ENCODE measurements at regions not wholly inside any gene's neighbourhood (a gene's known extent, or its start where the extent isn't known, plus 50 kb on each side); places are given as distances from the start of the nearest gene placed in this dataset.

DNA sequence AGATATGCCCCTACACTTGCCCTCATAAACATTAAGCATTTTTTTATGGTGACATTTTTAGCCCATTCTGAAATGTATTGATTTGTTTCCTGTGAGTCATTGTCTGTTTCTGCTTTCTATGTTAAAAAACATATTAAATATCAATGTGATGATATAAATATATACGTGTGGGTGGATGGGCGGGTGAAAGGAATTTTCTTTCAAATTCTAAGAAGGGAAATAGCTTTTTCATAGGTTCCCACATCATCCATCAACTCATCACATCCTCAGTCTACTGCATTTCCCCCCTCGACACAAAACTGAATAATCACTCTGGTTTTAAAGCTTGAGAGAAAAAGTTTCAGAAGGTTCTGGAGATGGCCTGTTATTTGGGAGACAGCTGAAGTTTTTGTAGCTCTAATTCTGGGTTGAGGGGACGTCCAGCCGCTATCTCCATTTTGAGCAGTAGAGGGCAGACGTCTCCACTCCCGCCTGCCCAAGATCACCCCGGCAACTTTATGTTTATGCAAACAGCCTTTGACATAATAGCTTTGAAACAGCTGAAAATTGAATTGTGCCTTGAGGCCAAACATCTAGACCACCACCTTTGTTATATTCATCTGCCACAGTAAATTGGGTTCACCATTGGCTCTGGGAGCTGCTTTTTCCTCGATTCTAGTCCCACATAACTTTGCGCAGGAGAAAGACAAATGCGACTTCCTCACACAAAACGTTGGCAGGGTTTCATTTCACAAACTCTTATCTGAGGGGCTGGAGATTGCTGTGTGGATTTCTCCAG, 216.2 kb upstream of the CLINT1 start:
- H3K4me1 Mint-ChIP-seq (ENCODE audit: unreplicated experiment) = peaks cover 20% of the 10 kb centered on the region
- peak; percentile 87 for DNase-seq (ENCODE audit: extremely low spot score, unreplicated experiment)
- H3K9me3 Mint-ChIP-seq (ENCODE audit: unreplicated experiment) = no peaks in the 10 kb centered on the region
- H3K27me3 Mint-ChIP-seq (ENCODE audit: unreplicated experiment) = no peaks in the 10 kb centered on the region
- H3K4me3 Mint-ChIP-seq (ENCODE audit: unreplicated experiment) = no peak overlapping the region
- H3K27ac Mint-ChIP-seq (ENCODE audit: unreplicated experiment) = peak overlapping the region; percentile 80
- TF ChIP-seq, protein P1, sequence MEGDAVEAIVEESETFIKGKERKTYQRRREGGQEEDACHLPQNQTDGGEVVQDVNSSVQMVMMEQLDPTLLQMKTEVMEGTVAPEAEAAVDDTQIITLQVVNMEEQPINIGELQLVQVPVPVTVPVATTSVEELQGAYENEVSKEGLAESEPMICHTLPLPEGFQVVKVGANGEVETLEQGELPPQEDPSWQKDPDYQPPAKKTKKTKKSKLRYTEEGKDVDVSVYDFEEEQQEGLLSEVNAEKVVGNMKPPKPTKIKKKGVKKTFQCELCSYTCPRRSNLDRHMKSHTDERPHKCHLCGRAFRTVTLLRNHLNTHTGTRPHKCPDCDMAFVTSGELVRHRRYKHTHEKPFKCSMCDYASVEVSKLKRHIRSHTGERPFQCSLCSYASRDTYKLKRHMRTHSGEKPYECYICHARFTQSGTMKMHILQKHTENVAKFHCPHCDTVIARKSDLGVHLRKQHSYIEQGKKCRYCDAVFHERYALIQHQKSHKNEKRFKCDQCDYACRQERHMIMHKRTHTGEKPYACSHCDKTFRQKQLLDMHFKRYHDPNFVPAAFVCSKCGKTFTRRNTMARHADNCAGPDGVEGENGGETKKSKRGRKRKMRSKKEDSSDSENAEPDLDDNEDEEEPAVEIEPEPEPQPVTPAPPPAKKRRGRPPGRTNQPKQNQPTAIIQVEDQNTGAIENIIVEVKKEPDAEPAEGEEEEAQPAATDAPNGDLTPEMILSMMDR (IDR thresholded peaks at IDR 0.05) = peak; percentile 93
- no peaks in the 10 kb centered on the region for H3K36me3 Mint-ChIP-seq (ENCODE audit: unreplicated experiment)

- H3K36me3 Mint-ChIP-seq (ENCODE audit: unreplicated experiment) = no peaks in the 10 kb centered on the region
- DNase-seq (ENCODE audit: extremely low spot score, unreplicated experiment) = no peak
- TF ChIP-seq, protein P1 (IDR thresholded peaks at IDR 0.05) = no peak
- H3K9me3 Mint-ChIP-seq (ENCODE audit: unreplicated experiment) = no peaks in the 10 kb centered on the region
- no peaks in the 10 kb centered on the region for H3K27me3 Mint-ChIP-seq (ENCODE audit: unreplicated experiment)
- no peak overlapping the region for H3K4me3 Mint-ChIP-seq (ENCODE audit: unreplicated experiment)
- H3K27ac Mint-ChIP-seq (ENCODE audit: unreplicated experiment) = peak overlapping the region; percentile 80
- peaks cover 26% of the 10 kb centered on the region for H3K4me1 Mint-ChIP-seq (ENCODE audit: unreplicated experiment)
Observed at GRCh38 chr5:158074597-158074991, 215.6 kb upstream of the CLINT1 start.

- Mint-ChIP-seq H3K4me1 (ENCODE audit: unreplicated experiment) (peaks cover 32% of the 10 kb centered on the region), H3K27ac (ENCODE audit: unreplicated experiment) (no peak overlapping the region), H3K4me3 (ENCODE audit: unreplicated experiment) (no peak overlapping the region), H3K9me3 (ENCODE audit: unreplicated experiment) (no peaks in the 10 kb centered on the region), H3K36me3 (ENCODE audit: unreplicated experiment) (no peaks in the 10 kb centered on the region), H3K27me3 (ENCODE audit: unreplicated experiment) (no peaks in the 10 kb centered on the region)
- TF ChIP-seq, protein P1 (IDR thresholded peaks at IDR 0.05) = no peak
- DNase-seq (ENCODE audit: extremely low spot score, unreplicated experiment) = no peak
Observed at GRCh38 chr5:158070859-158071258, 211.9 kb upstream of the CLINT1 start.

DNA sequence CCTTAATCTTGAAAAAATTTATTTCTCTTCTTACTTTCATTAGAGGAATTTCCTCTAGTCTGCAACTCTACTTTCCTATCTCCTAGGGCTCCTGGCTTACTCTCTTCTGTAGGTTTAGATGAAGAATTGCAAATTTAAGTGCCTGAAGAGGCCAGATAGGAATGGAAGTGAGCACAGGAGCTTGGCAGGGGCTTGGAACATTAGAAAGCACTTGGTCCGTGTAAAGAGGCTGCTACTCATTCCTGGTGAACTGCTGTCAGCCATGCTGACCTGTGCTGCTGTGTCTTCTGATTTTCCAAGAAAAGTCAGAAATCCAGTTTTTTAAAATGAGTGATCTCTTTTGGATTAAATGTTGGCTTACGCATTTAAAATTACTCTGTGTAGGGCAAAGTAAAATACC, 210.9 kb upstream of the CLINT1 start:
- H3K4me1 Mint-ChIP-seq (ENCODE audit: unreplicated experiment) = peaks cover 22% of the 10 kb centered on the region
- H3K36me3 Mint-ChIP-seq (ENCODE audit: unreplicated experiment) = no peaks in the 10 kb centered on the region
- peak overlapping the region; percentile 6 for H3K27ac Mint-ChIP-seq (ENCODE audit: unreplicated experiment)
- no peak overlapping the region for H3K4me3 Mint-ChIP-seq (ENCODE audit: unreplicated experiment)
- peak; percentile 15 for DNase-seq (ENCODE audit: extremely low spot score, unreplicated experiment)
- no peaks in the 10 kb centered on the region for H3K27me3 Mint-ChIP-seq (ENCODE audit: unreplicated experiment)
- no peaks in the 10 kb centered on the region for H3K9me3 Mint-ChIP-seq (ENCODE audit: unreplicated experiment)
- TF ChIP-seq, protein P1 (IDR thresholded peaks at IDR 0.05) = no peak

GRCh38 chr5:158068964-158069363, 210.0 kb upstream of the CLINT1 start:
- DNase-seq (ENCODE audit: extremely low spot score, unreplicated experiment) = no peak
- Mint-ChIP-seq H3K36me3 (ENCODE audit: unreplicated experiment) (no peaks in the 10 kb centered on the region), H3K27me3 (ENCODE audit: unreplicated experiment) (no peaks in the 10 kb centered on the region), H3K9me3 (ENCODE audit: unreplicated experiment) (no peaks in the 10 kb centered on the region), H3K4me3 (ENCODE audit: unreplicated experiment) (no peak overlapping the region), H3K27ac (ENCODE audit: unreplicated experiment) (no peak overlapping the region), H3K4me1 (ENCODE audit: unreplicated experiment) (peaks cover 16% of the 10 kb centered on the region)
- TF ChIP-seq, protein P1 (IDR thresholded peaks at IDR 0.05) = no peak
